Lower leg skin (tissue), 3 donors: ENCODE measurements at regions not wholly inside any gene's neighbourhood (a gene's known extent, or its start where the extent isn't known, plus 50 kb on each side); places are given as distances from the start of the nearest gene placed in this dataset.

ENCODE experiments used
- CTCF ChIP-seq, 3 donors: fragments of 450-650 bp; IDR thresholded peaks; one replicate each; pipeline ENCODE4 v1.5.1; 2016; ENCODE audit warnings: antibody characterized with exemption in 3 of 3, mild to moderate bottlenecking in 3 of 3, moderate library complexity in 2 of 3
- POLR2A ChIP-seq, 2 donors: fragments of 450-650 bp; IDR thresholded peaks; one replicate each; pipeline ENCODE4 v1.6.1; 2016 to 2017; ENCODE audit warnings: antibody characterized with exemption in 2 of 2, mild to moderate bottlenecking in 1 of 2, moderate library complexity in 1 of 2

GRCh38 chr3:26061947-26062346, 272.1 kb downstream of the OXSM start:
- TF ChIP-seq CTCF (IDR thresholded peaks at IDR 0.05) (no peak), POLR2A (IDR thresholded peaks at IDR 0.05) (no peak)
